SH-SY5Y (cell line): ENCODE measurements at regions not wholly inside any gene's neighbourhood (a gene's known extent, or its start where the extent isn't known, plus 50 kb on each side); places are given as distances from the start of the nearest gene placed in this dataset.

ENCODE experiments used
- GATA2 ChIP-seq: IDR thresholded peaks from 2 replicates; pipeline ENCODE4 v1.6.1; 2011; ENCODE audit warnings: mild to moderate bottlenecking, low read depth, low read length
- GATA3 ChIP-seq: IDR thresholded peaks from 2 replicates; pipeline ENCODE4 v1.6.1; 2011; ENCODE audit warnings: low read depth, mild to moderate bottlenecking, low read length, moderate library complexity

GRCh38 chr21:16815243-16815642 lies 697.6 kb upstream of the CXADR start:
- TF ChIP-seq GATA2 (no peak), GATA3 (no peak)
